ENCODE measurements at regions not wholly inside any gene's neighbourhood (a gene's known extent, or its start where the extent isn't known, plus 50 kb on each side); places are given as distances from the start of the nearest gene placed in this dataset.

DNA sequence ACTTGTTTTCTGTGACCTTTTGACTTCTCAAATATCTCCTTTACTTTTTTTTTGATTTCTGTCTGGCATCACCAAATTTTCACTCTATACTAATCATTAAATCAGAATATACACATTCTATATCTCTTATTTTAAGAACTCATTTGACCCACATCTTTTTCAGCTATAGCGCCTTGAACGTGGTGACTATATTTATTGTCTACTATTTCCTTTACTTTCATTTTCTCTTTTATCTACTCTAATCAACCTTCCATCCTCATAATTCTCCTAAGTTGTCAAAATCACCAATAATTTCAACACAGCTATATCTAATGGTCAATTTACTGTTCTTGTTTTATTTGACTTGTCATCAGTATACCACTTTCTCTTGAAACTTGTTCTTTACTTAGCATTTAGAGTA, 119.0 kb upstream of the CBLB start:
- POLR2A ChIA-PET, result no interaction called here
- Mint-ChIP-seq H3K4me1 (peaks cover 28% of the 10 kb centered on the region), H3K36me3 (ENCODE audit: low read depth) (peaks cover 35% of the 10 kb centered on the region)

GRCh38 chr3:105988540-105989212, 119.9 kb upstream of the CBLB start:
- no peak for DNase-seq
- H3K9me3 Mint-ChIP-seq, result peaks cover 31% of the 10 kb centered on the region
- ChIA-PET CTCF (no interaction called here), POLR2A (no interaction called here)
- no peaks in the 10 kb centered on the region for H3K27me3 Mint-ChIP-seq
- H3K36me3 Mint-ChIP-seq (ENCODE audit: low read depth), result peaks cover 35% of the 10 kb centered on the region
- H3K27ac Mint-ChIP-seq, result no peak overlapping the region
- peaks cover 28% of the 10 kb centered on the region for H3K4me1 Mint-ChIP-seq
- H3K4me3 Mint-ChIP-seq, result peak overlapping the region; percentile 49

More for the DNA sequence above, 119.0 kb upstream of the CBLB start:
- peak overlapping the region; percentile 10 for H3K27ac Mint-ChIP-seq
- no peaks in the 10 kb centered on the region for H3K27me3 Mint-ChIP-seq
- CTCF ChIA-PET, result no interaction called here
- no peak for DNase-seq
- peaks cover 33% of the 10 kb centered on the region for H3K9me3 Mint-ChIP-seq
- peak overlapping the region; percentile 49 for H3K4me3 Mint-ChIP-seq

DNA sequence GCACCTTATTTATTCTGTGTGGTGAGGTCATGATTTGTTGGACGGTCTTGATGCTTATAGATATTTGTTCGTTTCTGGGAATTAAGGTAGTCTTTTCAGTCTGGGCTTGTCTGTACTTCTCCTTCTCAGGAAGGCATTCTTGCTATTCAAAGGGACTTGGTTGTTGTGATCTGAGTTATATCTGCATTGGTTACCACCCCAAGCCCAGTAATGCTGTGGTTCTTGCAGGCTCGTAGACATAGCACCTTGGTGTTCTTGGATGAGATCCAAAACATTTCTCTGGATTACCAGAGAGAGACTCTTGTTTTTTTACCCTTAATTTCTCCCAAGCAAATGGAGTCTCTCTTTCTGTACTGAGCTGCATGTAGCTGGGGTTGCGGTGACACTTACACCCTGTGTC, 128.0 kb upstream of the CBLB start:
- no peaks in the 10 kb centered on the region for H3K27me3 Mint-ChIP-seq
- no peak for DNase-seq
- H3K27ac Mint-ChIP-seq, result no peak overlapping the region
- H3K9me3 Mint-ChIP-seq, result peaks cover 29% of the 10 kb centered on the region
- H3K4me1 Mint-ChIP-seq, result peaks cover 2% of the 10 kb centered on the region
- ChIA-PET POLR2A (no interaction called here), CTCF (no interaction called here)
- H3K36me3 Mint-ChIP-seq (ENCODE audit: low read depth), result peaks cover 19% of the 10 kb centered on the region
- H3K4me3 Mint-ChIP-seq, result no peak overlapping the region

- ChIA-PET CTCF (interaction anchor here (0.8 kb wide), 1 partner anchor 61 kb away, joined by 3 read pairs; no protein-coding TSS in a partner anchor), POLR2A (no interaction called here)
- Mint-ChIP-seq H3K4me1 (peaks cover 2% of the 10 kb centered on the region), H3K4me3 (no peak overlapping the region), H3K27me3 (no peaks in the 10 kb centered on the region), H3K36me3 (ENCODE audit: low read depth) (peaks cover 17% of the 10 kb centered on the region), H3K9me3 (peaks cover 32% of the 10 kb centered on the region), H3K27ac (no peak overlapping the region)
- DNase-seq, result no peak
Measured at GRCh38 chr3:105997466-105997799, 128.6 kb upstream of the CBLB start.

- peaks cover 16% of the 10 kb centered on the region for H3K36me3 Mint-ChIP-seq (ENCODE audit: low read depth)
- H3K9me3 Mint-ChIP-seq, result peaks cover 27% of the 10 kb centered on the region
- peaks cover 2% of the 10 kb centered on the region for H3K4me1 Mint-ChIP-seq
- no peak for DNase-seq
- H3K4me3 Mint-ChIP-seq, result no peak overlapping the region
- ChIA-PET POLR2A (no interaction called here), CTCF (interaction anchor here (0.8 kb wide), 1 partner anchor 60 kb away, joined by 3 read pairs; no protein-coding TSS in a partner anchor)
- H3K27ac Mint-ChIP-seq, result no peak overlapping the region
- H3K27me3 Mint-ChIP-seq, result no peaks in the 10 kb centered on the region
Measured at GRCh38 chr3:105997800-105998526, 129.2 kb upstream of the CBLB start.

- Mint-ChIP-seq H3K27me3 (no peaks in the 10 kb centered on the region), H3K36me3 (ENCODE audit: low read depth) (peaks cover 16% of the 10 kb centered on the region), H3K4me1 (peaks cover 13% of the 10 kb centered on the region), H3K9me3 (peaks cover 28% of the 10 kb centered on the region), H3K27ac (no peak overlapping the region), H3K4me3 (no peak overlapping the region)
- POLR2A ChIA-PET, result no interaction called here
- DNase-seq, result no peak
- CTCF ChIA-PET, result no interaction called here
Measured at GRCh38 chr3:105999856-106000255, 131.0 kb upstream of the CBLB start.

- Mint-ChIP-seq H3K36me3 (ENCODE audit: low read depth) (peaks cover 16% of the 10 kb centered on the region), H3K27me3 (no peaks in the 10 kb centered on the region), H3K27ac (no peak overlapping the region), H3K9me3 (peaks cover 23% of the 10 kb centered on the region), H3K4me1 (peaks cover 13% of the 10 kb centered on the region), H3K4me3 (no peak overlapping the region)
- DNase-seq, result no peak
- ChIA-PET POLR2A (no interaction called here), CTCF (no interaction called here)
Measured at GRCh38 chr3:106001923-106002322, 133.1 kb upstream of the CBLB start.

DNA sequence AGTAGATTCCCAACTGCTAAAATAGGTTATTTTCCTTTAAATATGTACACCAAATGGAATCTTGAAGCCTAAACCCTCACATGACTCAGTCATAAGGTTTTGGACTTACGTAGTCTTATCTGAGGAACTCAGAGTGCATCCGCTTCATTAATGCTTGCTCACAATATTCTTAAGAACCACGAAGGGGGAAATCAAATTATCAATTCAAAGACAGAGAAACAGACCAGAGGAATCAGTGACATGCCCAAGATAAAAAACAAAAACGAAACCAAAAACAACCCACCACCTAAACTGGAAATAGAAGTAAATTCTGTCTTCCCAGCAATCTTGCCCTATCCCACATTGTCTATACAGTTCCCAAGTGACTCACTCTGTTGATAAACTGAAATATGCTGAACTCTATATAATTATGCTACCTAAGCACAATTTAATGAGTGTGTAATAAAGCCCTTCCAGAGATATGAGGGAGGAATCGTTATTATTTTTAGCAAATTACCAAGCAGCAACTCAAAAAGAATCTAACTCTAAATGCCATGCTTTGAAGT, 135.4 kb upstream of the CBLB start:
- H3K27ac Mint-ChIP-seq, result peak overlapping the region; percentile 34
- DNase-seq, result no peak
- POLR2A ChIA-PET, result no interaction called here
- H3K27me3 Mint-ChIP-seq, result no peaks in the 10 kb centered on the region
- H3K36me3 Mint-ChIP-seq (ENCODE audit: low read depth), result peaks cover 9% of the 10 kb centered on the region
- H3K9me3 Mint-ChIP-seq, result peaks cover 18% of the 10 kb centered on the region
- H3K4me3 Mint-ChIP-seq, result peak overlapping the region; percentile 52
- H3K4me1 Mint-ChIP-seq, result peaks cover 11% of the 10 kb centered on the region
- CTCF ChIA-PET, result no interaction called here

DNA sequence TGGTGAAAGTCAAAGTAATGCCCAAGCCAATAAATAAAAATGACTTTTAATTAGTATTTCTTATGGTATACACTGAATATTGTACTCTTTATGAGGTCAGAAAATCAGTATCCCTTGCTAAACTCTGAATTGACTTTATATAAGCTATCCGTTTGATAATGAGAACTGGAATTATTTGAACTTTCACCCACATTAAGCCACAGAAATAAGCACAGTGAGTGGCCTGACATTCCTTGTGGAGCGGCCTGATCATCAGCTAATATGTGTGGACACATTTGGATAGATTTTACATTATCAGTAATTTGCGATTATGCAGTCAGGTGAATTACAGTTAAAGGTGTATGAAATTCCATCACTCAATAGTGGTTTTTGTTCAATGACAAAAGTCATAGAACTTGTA, 136.0 kb upstream of the CBLB start:
- POLR2A ChIA-PET, result no interaction called here
- DNase-seq, result no peak
- Mint-ChIP-seq H3K27me3 (no peaks in the 10 kb centered on the region), H3K4me1 (peaks cover 14% of the 10 kb centered on the region), H3K27ac (no peak overlapping the region), H3K9me3 (peaks cover 14% of the 10 kb centered on the region), H3K36me3 (ENCODE audit: low read depth) (peaks cover 10% of the 10 kb centered on the region), H3K4me3 (no peak overlapping the region)
- CTCF ChIA-PET, result no interaction called here

DNA sequence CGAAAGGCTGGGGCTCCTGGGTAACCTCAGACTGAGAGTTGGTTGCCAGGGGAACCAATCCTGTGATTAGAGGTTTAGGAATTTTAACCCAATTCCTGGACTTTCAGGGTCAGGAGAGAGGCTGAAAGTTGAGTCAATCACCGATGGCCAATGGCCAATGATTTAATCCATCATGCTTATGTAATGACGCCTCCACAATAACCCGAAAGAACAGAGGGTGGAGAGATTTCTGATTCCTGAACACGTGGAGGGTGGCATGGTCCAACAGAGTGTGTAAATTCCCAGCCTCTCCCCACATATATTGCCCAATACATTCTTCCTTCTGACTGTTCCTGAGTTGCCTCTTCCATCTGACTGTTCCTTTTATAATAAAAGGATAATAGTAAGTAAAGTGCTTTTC, 137.2 kb upstream of the CBLB start:
- no peak for DNase-seq
- Mint-ChIP-seq H3K27me3 (no peaks in the 10 kb centered on the region), H3K27ac (no peak overlapping the region), H3K4me3 (no peak overlapping the region), H3K36me3 (ENCODE audit: low read depth) (peaks cover 13% of the 10 kb centered on the region), H3K4me1 (peaks cover 26% of the 10 kb centered on the region), H3K9me3 (peaks cover 21% of the 10 kb centered on the region)
- POLR2A ChIA-PET, result no interaction called here
- CTCF ChIA-PET, result no interaction called here

GRCh38 chr3:106006571-106006970, 137.8 kb upstream of the CBLB start:
- H3K4me3 Mint-ChIP-seq, result no peak overlapping the region
- CTCF ChIA-PET, result no interaction called here
- H3K27me3 Mint-ChIP-seq, result no peaks in the 10 kb centered on the region
- DNase-seq, result no peak
- peaks cover 15% of the 10 kb centered on the region for H3K36me3 Mint-ChIP-seq (ENCODE audit: low read depth)
- H3K4me1 Mint-ChIP-seq, result peaks cover 31% of the 10 kb centered on the region
- POLR2A ChIA-PET, result no interaction called here
- H3K27ac Mint-ChIP-seq, result no peak overlapping the region
- peaks cover 23% of the 10 kb centered on the region for H3K9me3 Mint-ChIP-seq

GRCh38 chr3:106007512-106007911, 138.7 kb upstream of the CBLB start:
- Mint-ChIP-seq H3K9me3 (peaks cover 22% of the 10 kb centered on the region), H3K36me3 (ENCODE audit: low read depth) (peaks cover 19% of the 10 kb centered on the region), H3K27me3 (no peaks in the 10 kb centered on the region), H3K4me1 (peaks cover 32% of the 10 kb centered on the region), H3K4me3 (no peak overlapping the region), H3K27ac (no peak overlapping the region)
- POLR2A ChIA-PET, result no interaction called here
- CTCF ChIA-PET, result no interaction called here
- DNase-seq, result no peak

- CTCF ChIA-PET, result no interaction called here
- no peaks in the 10 kb centered on the region for H3K27me3 Mint-ChIP-seq
- H3K9me3 Mint-ChIP-seq, result peaks cover 20% of the 10 kb centered on the region
- POLR2A ChIA-PET, result no interaction called here
- peaks cover 29% of the 10 kb centered on the region for H3K4me1 Mint-ChIP-seq
- no peak for DNase-seq
- no peak overlapping the region for H3K4me3 Mint-ChIP-seq
- H3K27ac Mint-ChIP-seq, result no peak overlapping the region
- H3K36me3 Mint-ChIP-seq (ENCODE audit: low read depth), result peaks cover 21% of the 10 kb centered on the region
Measured at GRCh38 chr3:106008766-106009165, 140.0 kb upstream of the CBLB start.

DNA sequence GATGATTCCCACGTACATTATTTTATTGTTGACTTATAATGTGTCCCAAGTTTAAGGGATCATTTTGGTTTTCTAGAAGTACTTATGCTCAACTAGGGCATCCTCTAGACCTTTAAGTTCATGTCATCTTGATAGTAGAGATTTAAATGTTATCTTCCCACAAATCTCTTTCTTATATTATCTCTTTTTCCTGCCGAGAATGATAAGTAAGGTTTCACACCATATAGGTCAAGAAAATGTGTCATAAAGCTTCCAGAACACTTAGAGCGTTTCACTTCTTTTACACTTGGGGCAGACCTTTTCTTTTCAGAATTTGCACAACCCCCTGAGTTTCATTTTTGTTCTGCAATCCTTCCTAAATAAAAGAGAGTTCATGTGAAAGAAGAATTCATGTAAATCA, 142.0 kb upstream of the CBLB start:
- no peak overlapping the region for H3K4me3 Mint-ChIP-seq
- peaks cover 20% of the 10 kb centered on the region for H3K9me3 Mint-ChIP-seq
- DNase-seq, result no peak
- ChIA-PET POLR2A (no interaction called here), CTCF (interaction anchor here (1.0 kb wide), 1 partner anchor 204 kb away, joined by 3 read pairs; no protein-coding TSS in a partner anchor)
- peaks cover 31% of the 10 kb centered on the region for H3K36me3 Mint-ChIP-seq (ENCODE audit: low read depth)
- no peaks in the 10 kb centered on the region for H3K27me3 Mint-ChIP-seq
- peaks cover 23% of the 10 kb centered on the region for H3K4me1 Mint-ChIP-seq
- peak overlapping the region; percentile 44 for H3K27ac Mint-ChIP-seq

Measured in activated CD4-positive, alpha-beta memory T cell treated with anti-CD3 and anti-CD28 coated beads, Interleukin-2, amount 10 ng/mL, durations not matched to agents 7 days and 5 days (primary cell).